Effector memory CD8-positive, alpha-beta T cell (primary cell): ENCODE measurements at regions not wholly inside any gene's neighbourhood (a gene's known extent, or its start where the extent isn't known, plus 50 kb on each side); places are given as distances from the start of the nearest gene placed in this dataset.

Experiments used
- ATAC-seq: fragments of 150-1000 bp; cut with Tn5 transposase; replicated peaks from 2 replicates; pipeline ENCODE4 v1.10.0; 2021; ENCODE audit warnings: mild to moderate bottlenecking, moderate library complexity
- DNase-seq, 3 experiments: peaks; one replicate each; pipeline ENCODE4 v3.0.0; 2021
- H3K27ac Mint-ChIP-seq, 2 donors: one replicate each; pipeline ENCODE4 v1.8.0; 2022; ENCODE audit warnings: mild to moderate bottlenecking in 2 of 2, mixed read lengths in 2 of 2, moderate library complexity in 2 of 2
- H3K27me3 Mint-ChIP-seq, 2 donors: one replicate each; pipeline ENCODE4 v1.8.0; 2022; ENCODE audit warnings: mixed read lengths in 2 of 2
- H3K36me3 Mint-ChIP-seq: one replicate; pipeline ENCODE4 v1.8.0; 2022; ENCODE audit warnings: mild to moderate bottlenecking, moderate library complexity, mixed read lengths; ENCODE audit not compliant: insufficient read depth
- H3K4me1 Mint-ChIP-seq, 2 donors: one replicate each; pipeline ENCODE4 v1.8.0; 2022; ENCODE audit warnings: low read depth in 2 of 2, mixed read lengths in 2 of 2
- H3K4me3 Mint-ChIP-seq, 2 donors: one replicate each; pipeline ENCODE4 v1.8.0; 2022; ENCODE audit warnings: mild to moderate bottlenecking in 2 of 2, mixed read lengths in 2 of 2, moderate library complexity in 2 of 2
- H3K9me3 Mint-ChIP-seq, 2 donors: one replicate each; pipeline ENCODE4 v1.8.0; 2022; ENCODE audit warnings: mixed read lengths in 2 of 2

DNA sequence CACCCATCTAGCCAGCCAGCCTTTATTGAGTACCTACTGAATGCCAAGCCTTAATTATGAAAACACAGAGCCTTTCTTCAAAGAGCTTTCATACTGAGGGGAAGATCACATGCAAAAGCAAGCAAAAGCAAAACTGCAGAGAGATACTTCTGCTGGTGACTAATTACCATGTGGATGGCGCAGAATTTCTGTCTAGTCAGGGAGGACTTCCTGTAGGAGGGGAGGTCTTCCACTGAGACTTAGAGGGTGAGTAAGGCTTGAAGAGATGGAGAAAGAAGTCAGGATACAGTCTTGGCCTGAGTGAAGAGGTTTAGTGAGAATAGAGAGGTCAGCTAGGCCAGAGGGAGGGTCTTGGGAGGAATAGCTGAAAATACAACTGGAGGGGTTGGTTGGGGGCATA is 53.9 kb upstream of the CCL2 start:
- Mint-ChIP-seq H3K4me1 (peaks cover 0 to 5% of the 10 kb centered on the region in 2 donors), H3K27ac (no peak overlapping the region), H3K9me3 (no peaks in the 10 kb centered on the region), H3K4me3 (no peak overlapping the region), H3K36me3 (no peaks in the 10 kb centered on the region), H3K27me3 (peaks cover 52 to 53% of the 10 kb centered on the region in 2 donors)
- ATAC-seq (no peak), DNase-seq (no peak)

DNA sequence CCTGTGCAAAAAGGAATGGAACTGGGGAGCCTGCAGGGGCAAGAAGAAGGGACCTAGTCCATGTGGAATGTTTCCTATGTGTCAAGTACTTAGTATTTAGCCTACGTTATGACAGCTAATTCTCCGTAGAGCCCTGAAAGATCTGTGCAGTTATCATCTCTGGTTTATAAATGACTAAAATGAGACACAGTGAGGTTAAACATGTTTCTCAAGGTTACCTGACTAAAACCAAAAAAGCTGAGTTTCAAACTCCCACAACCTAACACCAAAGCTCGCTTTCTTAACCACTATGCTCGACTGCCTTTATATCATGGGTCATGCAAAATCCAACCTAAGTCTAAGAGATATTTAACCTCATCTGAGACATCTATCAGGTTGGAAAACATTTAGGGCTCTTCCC is 53.3 kb upstream of the CCL2 start:
- Mint-ChIP-seq H3K27me3 (peaks cover 48 to 49% of the 10 kb centered on the region in 2 donors), H3K27ac (no peak overlapping the region)
- no peak for ATAC-seq

DNA sequence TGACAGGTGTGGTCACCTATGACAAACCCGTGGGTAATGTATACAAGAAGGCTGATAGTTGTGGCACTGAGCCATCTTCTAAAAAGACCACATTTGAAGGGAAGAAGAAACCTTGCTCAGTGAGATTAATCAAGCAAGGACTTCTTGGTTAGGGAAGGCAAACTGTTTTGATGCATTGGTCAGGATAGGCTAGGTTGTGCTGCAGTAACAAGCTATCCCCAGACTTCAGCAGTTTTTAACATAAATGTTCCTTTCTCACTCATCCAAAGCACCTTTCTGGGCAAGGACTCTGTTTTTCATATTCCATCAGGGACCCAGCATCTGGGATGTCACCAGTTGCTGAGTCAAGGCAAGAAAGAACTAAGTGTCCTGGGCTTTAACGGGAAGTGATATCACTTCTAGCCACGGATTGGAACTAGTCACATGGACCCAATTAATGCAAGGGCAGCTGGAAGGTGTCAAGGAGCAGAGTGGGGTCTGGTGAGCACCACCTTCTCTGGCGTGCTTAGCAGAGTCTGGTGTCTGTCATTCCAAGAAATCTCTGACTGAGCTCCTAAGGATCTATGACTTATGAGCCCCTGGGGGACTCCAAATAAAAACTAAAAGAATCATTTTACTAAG is 52.0 kb upstream of the CCL2 start:
- H3K9me3 Mint-ChIP-seq = no peaks in the 10 kb centered on the region
- DNase-seq (no peak), ATAC-seq (no peak)
- H3K4me1 Mint-ChIP-seq = peaks cover 0 to 5% of the 10 kb centered on the region in 2 donors
- H3K27ac Mint-ChIP-seq = no peak overlapping the region
- no peaks in the 10 kb centered on the region for H3K36me3 Mint-ChIP-seq
- H3K27me3 Mint-ChIP-seq = peaks cover 46 to 49% of the 10 kb centered on the region in 2 donors
- H3K4me3 Mint-ChIP-seq = no peak overlapping the region

More for the DNA sequence above, 53.3 kb upstream of the CCL2 start:
- no peaks in the 10 kb centered on the region for H3K9me3 Mint-ChIP-seq
- no peak for DNase-seq
- no peak overlapping the region for H3K4me3 Mint-ChIP-seq
- peaks cover 0 to 5% of the 10 kb centered on the region in 2 donors for H3K4me1 Mint-ChIP-seq
- H3K36me3 Mint-ChIP-seq = no peaks in the 10 kb centered on the region

DNA sequence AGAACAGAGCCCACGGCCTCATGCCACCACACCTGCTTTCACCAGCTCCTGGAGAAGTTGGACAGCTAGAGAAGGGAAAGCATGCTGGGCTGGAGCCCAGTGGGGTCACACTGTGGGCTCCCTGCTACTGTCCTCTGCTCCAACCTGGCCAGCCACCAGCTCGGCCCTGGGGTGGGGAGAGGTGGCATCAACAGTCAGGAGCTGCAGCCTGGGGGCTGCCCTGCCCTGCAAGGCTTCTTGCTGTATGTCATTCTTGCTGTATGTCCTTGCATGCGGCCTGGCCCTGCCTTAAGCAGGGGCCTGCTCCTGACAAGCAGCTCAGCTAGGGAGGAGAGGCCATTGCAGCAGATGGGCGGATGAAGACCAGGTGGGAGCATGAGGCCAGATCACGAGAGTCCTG is 50.7 kb upstream of the CCL2 start:
- ATAC-seq (no peak), DNase-seq (no peak)
- Mint-ChIP-seq H3K36me3 (no peaks in the 10 kb centered on the region), H3K27me3 (peaks cover 34 to 49% of the 10 kb centered on the region in 2 donors), H3K9me3 (no peaks in the 10 kb centered on the region), H3K4me3 (no peak overlapping the region), H3K4me1 (peaks cover 0 to 5% of the 10 kb centered on the region in 2 donors), H3K27ac (no peak overlapping the region)
